HCT116 (cell line): ENCODE measurements at regions not wholly inside any gene's neighbourhood (a gene's known extent, or its start where the extent isn't known, plus 50 kb on each side); places are given as distances from the start of the nearest gene placed in this dataset.
"Not testable (repeated sequence)": the region's sequence is repeated elsewhere in the genome, so short reads cannot be mapped to it uniquely, and the experiment has no call there.

Experiments
- EZH2phosphoT487 ChIP-seq: fragments of 200-600 bp; IDR thresholded peaks from 2 replicates; pipeline ENCODE4 v1.6.1; 2018; ENCODE audit warnings: antibody characterized with exemption, borderline replicate concordance
- FOSL1 ChIP-seq: IDR thresholded peaks from 2 replicates; pipeline ENCODE4 v1.6.1; 2012; ENCODE audit warnings: low read depth
- POLR2A ChIP-seq: IDR thresholded peaks from 2 replicates; pipeline ENCODE4 v1.7.0; 2011; ENCODE audit warnings: borderline replicate concordance; ENCODE audit not compliant: insufficient read depth, insufficient read length; ENCODE audit errors: extremely low read depth
- POLR2AphosphoS5 ChIP-seq: IDR thresholded peaks from 2 replicates; pipeline ENCODE4 v1.6.1; 2011; ENCODE audit warnings: mild to moderate bottlenecking, low read depth, low read length, moderate library complexity
- ZNF274 ChIP-seq: fragments of 200-500 bp; sonication (Bioruptor generic); IDR thresholded peaks from 2 replicates; pipeline ENCODE4 v1.6.1; 2014; ENCODE audit warnings: mild to moderate bottlenecking, low read depth, low read length, inconsistent platforms
- TF ChIP-seq, protein P1 (sequence below), 3 experiments: fragments of 200-600 bp in 1 of 3; sonication (generic) in 1 of 3; IDR thresholded peaks in 2 of 3; conservative IDR thresholded peaks in 1 of 3; 2 replicates each; pipeline ENCODE4 v1.5.1; 2012 to 2017; ENCODE audit warnings: low read depth in 2 of 3, low read length in 2 of 3, antibody characterized with exemption in 1 of 3, borderline replicate concordance in 1 of 3, control low read depth in 1 of 3, mild to moderate bottlenecking in 1 of 3, mixed read lengths in 1 of 3, mixed run types in 1 of 3, moderate library complexity in 1 of 3; ENCODE audit not compliant: insufficient read depth in 1 of 3
- TF ChIP-seq, protein P2 (sequence below): IDR thresholded peaks from 2 replicates; pipeline ENCODE4 v1.6.1; 2012
- TF ChIP-seq, protein P3 (sequence below): IDR thresholded peaks from 2 replicates; pipeline ENCODE4 v1.6.1; 2012; ENCODE audit warnings: low read depth

DNA sequence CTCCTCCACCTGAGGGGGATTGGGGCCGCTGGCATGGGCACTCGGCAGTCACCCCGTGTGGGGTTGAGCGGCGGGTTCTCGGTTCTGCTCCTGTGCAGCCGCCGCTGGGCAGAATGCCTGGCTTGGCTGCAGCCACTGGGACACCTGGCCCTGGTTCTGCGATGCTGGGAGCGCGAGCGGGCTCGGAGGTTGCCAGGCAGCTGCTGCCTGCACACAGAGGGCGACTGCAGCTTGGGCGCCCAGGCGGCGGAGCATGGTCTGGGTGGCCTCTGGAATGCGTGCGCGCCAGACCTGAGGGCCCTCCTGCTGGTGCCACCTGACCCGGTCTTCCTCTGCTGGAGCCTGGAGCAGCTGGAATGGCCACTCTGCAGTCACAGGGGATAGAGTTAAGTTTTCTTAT, 85.1 kb upstream of the CCDC180 start:
- not testable (repeated sequence) for TF ChIP-seq EZH2phosphoT487, POLR2AphosphoS5, ZNF274, POLR2A, FOSL1
- TF ChIP-seq, protein P1, sequence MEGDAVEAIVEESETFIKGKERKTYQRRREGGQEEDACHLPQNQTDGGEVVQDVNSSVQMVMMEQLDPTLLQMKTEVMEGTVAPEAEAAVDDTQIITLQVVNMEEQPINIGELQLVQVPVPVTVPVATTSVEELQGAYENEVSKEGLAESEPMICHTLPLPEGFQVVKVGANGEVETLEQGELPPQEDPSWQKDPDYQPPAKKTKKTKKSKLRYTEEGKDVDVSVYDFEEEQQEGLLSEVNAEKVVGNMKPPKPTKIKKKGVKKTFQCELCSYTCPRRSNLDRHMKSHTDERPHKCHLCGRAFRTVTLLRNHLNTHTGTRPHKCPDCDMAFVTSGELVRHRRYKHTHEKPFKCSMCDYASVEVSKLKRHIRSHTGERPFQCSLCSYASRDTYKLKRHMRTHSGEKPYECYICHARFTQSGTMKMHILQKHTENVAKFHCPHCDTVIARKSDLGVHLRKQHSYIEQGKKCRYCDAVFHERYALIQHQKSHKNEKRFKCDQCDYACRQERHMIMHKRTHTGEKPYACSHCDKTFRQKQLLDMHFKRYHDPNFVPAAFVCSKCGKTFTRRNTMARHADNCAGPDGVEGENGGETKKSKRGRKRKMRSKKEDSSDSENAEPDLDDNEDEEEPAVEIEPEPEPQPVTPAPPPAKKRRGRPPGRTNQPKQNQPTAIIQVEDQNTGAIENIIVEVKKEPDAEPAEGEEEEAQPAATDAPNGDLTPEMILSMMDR (IDR thresholded peaks at IDR 0.05 in 2 of 3, conservative IDR thresholded peaks at IDR 0.05 in 1 of 3; ENCODE audit: borderline replicate concordance in 1 of 3, insufficient read depth in 1 of 3, low read depth in 2 of 3, low read length in 2 of 3), result not testable (repeated sequence)
- TF ChIP-seq, protein P2, sequence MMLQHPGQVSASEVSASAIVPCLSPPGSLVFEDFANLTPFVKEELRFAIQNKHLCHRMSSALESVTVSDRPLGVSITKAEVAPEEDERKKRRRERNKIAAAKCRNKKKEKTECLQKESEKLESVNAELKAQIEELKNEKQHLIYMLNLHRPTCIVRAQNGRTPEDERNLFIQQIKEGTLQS, result not testable (repeated sequence)
- TF ChIP-seq, protein P3, sequence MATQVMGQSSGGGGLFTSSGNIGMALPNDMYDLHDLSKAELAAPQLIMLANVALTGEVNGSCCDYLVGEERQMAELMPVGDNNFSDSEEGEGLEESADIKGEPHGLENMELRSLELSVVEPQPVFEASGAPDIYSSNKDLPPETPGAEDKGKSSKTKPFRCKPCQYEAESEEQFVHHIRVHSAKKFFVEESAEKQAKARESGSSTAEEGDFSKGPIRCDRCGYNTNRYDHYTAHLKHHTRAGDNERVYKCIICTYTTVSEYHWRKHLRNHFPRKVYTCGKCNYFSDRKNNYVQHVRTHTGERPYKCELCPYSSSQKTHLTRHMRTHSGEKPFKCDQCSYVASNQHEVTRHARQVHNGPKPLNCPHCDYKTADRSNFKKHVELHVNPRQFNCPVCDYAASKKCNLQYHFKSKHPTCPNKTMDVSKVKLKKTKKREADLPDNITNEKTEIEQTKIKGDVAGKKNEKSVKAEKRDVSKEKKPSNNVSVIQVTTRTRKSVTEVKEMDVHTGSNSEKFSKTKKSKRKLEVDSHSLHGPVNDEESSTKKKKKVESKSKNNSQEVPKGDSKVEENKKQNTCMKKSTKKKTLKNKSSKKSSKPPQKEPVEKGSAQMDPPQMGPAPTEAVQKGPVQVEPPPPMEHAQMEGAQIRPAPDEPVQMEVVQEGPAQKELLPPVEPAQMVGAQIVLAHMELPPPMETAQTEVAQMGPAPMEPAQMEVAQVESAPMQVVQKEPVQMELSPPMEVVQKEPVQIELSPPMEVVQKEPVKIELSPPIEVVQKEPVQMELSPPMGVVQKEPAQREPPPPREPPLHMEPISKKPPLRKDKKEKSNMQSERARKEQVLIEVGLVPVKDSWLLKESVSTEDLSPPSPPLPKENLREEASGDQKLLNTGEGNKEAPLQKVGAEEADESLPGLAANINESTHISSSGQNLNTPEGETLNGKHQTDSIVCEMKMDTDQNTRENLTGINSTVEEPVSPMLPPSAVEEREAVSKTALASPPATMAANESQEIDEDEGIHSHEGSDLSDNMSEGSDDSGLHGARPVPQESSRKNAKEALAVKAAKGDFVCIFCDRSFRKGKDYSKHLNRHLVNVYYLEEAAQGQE, result not testable (repeated sequence)
